D721Med (cell line): ENCODE measurements at regions not wholly inside any gene's neighbourhood (a gene's known extent, or its start where the extent isn't known, plus 50 kb on each side); places are given as distances from the start of the nearest gene placed in this dataset.

ENCODE experiments used
- DNase-seq: peaks from one replicate; pipeline ENCODE4 v3.0.0; 2011; ENCODE audit warnings: low spot score; ENCODE audit not compliant: insufficient read length
- FAIRE-seq: peaks from 2 replicates; lab custom pipeline; 2011; peaks lifted over from hg19 to GRCh38; lab: Jason Lieb, UNC
- TF ChIP-seq, protein P1 (sequence below): IDR thresholded peaks from 2 replicates; pipeline ENCODE4 v1.5.1; 2012; ENCODE audit warnings: mild to moderate bottlenecking, control low read depth; ENCODE audit not compliant: insufficient read depth; ENCODE audit errors: missing control alignments

DNA sequence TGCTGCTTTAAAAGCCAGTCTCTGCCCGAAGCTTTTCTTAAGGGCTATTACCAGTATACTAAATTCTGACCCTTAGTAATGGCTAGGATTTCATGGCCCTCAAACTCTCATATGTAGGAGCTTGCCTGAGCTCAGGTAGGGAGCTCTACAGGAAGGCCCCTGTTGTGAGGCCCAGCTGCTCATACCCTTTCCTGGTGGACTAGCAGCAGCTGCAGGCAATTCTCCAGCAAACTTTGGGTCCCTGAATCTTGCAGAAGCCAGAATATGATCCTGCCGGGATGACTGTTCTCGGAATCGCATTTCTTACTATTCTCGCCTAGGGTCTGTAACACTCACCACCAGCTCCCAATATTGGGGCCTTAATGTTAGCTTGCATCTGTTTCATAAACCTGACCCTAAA, 106.4 kb upstream of the SERTAD2 start:
- TF ChIP-seq, protein P1, sequence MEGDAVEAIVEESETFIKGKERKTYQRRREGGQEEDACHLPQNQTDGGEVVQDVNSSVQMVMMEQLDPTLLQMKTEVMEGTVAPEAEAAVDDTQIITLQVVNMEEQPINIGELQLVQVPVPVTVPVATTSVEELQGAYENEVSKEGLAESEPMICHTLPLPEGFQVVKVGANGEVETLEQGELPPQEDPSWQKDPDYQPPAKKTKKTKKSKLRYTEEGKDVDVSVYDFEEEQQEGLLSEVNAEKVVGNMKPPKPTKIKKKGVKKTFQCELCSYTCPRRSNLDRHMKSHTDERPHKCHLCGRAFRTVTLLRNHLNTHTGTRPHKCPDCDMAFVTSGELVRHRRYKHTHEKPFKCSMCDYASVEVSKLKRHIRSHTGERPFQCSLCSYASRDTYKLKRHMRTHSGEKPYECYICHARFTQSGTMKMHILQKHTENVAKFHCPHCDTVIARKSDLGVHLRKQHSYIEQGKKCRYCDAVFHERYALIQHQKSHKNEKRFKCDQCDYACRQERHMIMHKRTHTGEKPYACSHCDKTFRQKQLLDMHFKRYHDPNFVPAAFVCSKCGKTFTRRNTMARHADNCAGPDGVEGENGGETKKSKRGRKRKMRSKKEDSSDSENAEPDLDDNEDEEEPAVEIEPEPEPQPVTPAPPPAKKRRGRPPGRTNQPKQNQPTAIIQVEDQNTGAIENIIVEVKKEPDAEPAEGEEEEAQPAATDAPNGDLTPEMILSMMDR: no peak
- FAIRE-seq (no peak), DNase-seq (no peak)

DNA sequence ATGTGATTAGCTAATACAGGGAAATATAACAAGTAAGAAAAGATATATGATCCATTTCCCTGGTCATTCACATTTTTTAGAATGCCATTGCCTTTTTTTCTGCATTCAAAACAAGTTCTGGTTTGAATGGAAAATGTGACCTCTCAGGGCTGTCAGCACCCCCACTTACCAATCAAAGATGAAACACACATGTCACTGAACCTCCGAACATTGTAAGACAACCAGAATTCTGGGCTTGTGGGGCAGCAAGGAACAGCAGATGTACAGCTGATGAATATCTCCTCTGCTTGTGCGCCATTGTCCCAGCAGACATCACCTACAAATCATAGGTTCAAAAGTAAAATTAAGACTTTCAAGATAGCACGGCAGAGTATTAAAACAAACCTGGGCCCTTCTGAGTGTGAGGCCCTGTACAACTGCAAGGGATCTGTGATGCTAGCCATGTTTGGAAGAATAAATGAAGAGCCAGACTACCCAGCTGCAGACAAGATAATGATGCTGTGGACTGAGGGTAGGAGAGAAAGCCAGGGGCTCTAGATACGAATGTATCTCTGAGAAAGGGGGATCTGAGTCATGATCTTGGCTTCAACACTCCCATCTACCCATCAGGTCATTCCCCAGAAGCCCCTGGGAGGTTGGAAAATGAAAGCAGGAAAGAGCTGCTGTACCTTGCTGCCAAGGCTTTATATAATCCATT, 108.7 kb upstream of the SERTAD2 start:
- TF ChIP-seq, protein P1: no peak
- DNase-seq: no peak
- FAIRE-seq: no peak

DNA sequence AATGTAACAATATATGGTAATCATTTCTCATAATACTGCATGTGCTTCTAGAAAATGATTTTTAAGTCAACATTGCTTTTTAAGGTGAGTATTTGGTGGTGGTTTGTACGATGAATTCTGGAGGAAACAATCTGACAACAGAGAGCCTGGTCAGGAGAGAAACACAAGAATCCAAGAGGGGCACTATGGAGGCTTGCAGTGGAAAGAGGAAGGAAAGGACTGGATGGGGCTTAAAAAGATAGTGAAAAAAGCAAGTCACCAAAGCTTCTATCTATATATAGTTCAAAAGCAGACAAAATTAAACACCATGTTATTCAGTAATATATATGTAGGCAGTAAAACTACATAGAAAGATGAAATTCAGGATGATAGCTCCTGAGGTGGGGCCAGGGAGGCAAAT, 109.4 kb upstream of the SERTAD2 start:
- TF ChIP-seq, protein P1: no peak
- no peak for DNase-seq
- FAIRE-seq: no peak

DNA sequence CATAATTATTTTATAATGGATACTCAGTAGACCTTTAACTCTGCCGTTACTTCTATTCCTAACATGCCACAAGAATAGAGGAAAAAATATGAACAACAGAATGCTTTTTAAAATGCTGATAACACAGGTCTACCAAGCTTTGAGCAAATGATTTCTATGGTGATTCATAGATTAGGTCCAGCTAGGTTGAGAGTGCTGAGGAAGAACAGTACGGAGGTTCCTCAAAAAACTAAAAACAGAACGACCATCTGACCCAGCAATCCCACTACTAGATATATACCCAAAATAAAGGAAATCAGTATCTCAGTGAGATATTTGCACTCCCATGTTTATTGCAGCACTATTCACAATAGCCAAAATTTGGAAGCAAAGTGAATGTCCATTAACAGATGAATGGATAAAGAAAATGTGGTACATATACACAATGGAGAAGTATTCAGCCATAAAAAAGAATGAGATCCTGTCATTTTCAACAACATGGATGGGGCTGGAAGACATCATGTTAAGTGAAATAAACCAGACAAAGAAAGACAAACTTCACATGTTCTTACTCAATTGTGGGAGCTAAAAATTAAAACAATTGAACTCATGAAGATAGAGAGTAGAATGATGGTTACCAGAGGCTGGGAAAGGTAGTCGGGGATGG, 111.6 kb upstream of the SERTAD2 start:
- no peak for DNase-seq
- no peak for FAIRE-seq
- TF ChIP-seq, protein P1: no peak

DNA sequence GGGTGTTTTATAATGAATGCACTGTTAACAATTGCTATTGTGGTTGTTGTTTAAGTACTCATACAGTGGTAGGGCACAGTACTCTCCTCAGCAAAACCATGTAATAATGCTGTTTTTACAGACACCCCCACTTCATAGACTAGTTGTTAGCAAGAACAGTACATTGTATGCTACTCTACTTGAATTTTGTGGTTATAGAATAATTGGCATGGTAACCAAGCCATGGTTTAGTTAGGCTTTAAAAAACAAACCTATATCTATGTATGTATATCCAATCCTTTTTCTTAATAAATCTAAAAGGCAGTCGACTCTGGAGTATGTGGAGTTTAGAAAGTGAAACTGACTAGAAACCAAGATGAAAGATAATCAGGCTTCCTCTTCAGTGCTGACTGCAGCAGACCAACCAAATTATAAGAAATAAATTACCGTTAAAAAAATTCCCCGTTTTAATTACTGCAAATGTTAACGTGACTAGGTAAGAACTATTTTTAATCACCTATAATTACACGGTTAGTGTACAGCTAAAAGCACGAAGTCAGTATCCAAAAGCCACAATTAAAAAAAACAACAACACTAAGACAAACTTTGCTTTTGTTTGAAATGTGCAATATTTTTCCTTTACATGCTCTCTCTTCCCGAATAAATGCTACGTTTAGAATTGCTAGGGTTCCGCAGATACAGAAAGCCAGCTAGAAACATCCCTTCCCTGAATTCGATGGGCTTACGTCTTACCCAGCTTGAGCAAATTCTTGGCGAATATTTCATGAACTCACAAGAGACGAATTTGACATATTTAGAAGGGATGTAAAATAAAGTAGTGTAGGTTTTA, 113.3 kb upstream of the SERTAD2 start:
- TF ChIP-seq, protein P1: no peak
- FAIRE-seq (no peak), DNase-seq (no peak)

DNA sequence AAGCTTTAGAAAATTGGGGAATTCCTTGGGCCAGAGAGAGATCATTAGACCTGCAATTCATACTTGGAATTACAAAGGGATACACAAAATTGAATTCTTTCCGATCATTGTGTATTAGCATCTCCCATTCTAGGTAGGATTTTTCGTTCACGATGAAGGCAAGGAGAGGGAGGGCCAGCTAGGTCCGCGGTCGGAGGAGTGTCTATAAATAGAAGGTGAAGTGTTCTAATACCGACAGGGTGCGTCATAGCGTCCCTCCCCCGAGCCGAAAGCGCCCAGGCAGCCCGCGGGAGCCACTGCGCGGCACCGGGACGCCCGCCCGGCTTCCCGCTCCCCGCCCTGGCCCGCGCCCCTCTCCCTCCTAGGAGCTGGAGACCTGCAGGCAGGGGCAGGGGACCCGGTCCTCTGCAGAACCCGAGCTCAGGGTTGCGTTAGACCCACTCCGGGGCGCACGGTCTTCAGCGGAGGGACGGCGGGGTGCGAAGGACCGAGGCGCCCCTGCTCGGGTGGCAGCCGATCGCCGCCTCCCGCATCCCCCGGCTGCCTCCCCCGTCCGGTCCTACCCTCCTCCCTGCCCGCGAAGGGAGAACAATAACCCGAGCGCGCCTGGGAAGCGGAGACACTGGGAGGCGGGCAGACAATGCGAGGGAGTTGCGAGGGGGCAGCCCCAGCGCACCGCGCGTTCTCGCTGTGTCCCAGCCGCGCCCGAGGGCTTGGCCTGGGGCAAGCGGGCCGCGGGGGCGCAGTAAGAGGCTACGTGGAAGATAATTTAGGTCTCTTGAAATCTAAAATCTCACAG, 114.2 kb upstream of the SERTAD2 start:
- peak; percentile 50 for DNase-seq
- TF ChIP-seq, protein P1: no peak
- no peak for FAIRE-seq
